ENCODE measurements at regions not wholly inside any gene's neighbourhood (a gene's known extent, or its start where the extent isn't known, plus 50 kb on each side); places are given as distances from the start of the nearest gene placed in this dataset.

- H4K8ac ChIP-seq (ENCODE audit: low read depth, low read length), result no peak overlapping the region
- H4K91ac ChIP-seq (ENCODE audit: low read depth, low read length), result no peak overlapping the region
- no peak overlapping the region for H3K4me2 ChIP-seq (ENCODE audit: low read length)
- no peak for DNase-seq
- H3K18ac ChIP-seq (ENCODE audit: low read length), result no peak overlapping the region
- H2BK5ac ChIP-seq (ENCODE audit: low read depth, low read length, poor library complexity), result no peak overlapping the region
- no peak overlapping the region for H2BK120ac ChIP-seq (ENCODE audit: insufficient read depth, low read length, poor library complexity)
- no peak overlapping the region for H3K9ac ChIP-seq (ENCODE audit: low read length)
- no peak overlapping the region for H3K4me3 ChIP-seq (ENCODE audit: low read depth, low read length)
- H3K14ac ChIP-seq (ENCODE audit: low read length), result no peak overlapping the region
- no peak overlapping the region for H3K27ac ChIP-seq (ENCODE audit: low read depth, low read length)
- no peaks in the 10 kb centered on the region for H3K27me3 ChIP-seq (ENCODE audit: insufficient read depth, low read length)
- H2AK5ac ChIP-seq (ENCODE audit: low read length), result no peak overlapping the region
- H3K4me1 ChIP-seq (ENCODE audit: control insufficient read depth in 1 of 2, insufficient read depth in 2 of 2, low read length in 2 of 2), result peaks cover 0 to 2% of the 10 kb centered on the region in 2 experiments
- no peaks in the 10 kb centered on the region for H3K9me3 ChIP-seq (ENCODE audit: insufficient read depth, low read depth, low read length)
- no peak overlapping the region for H2AFZ ChIP-seq (ENCODE audit: insufficient read depth, low read length, poor library complexity)
- no peak overlapping the region for H4K12ac ChIP-seq (ENCODE audit: low read depth, low read length)
- H3K23ac ChIP-seq (ENCODE audit: low read length), result no peak overlapping the region
- no peaks in the 10 kb centered on the region for H3K36me3 ChIP-seq (ENCODE audit: control insufficient read depth in 1 of 2, insufficient read depth in 2 of 2, low read length in 2 of 2)
- no peaks in the 10 kb centered on the region for H3K79me1 ChIP-seq (ENCODE audit: low read length)
- no peaks in the 10 kb centered on the region for H3K79me2 ChIP-seq (ENCODE audit: control insufficient read depth, insufficient read depth, low read length, poor library complexity)
- H3K4ac ChIP-seq (ENCODE audit: low read depth, low read length), result no peak overlapping the region
- no CpG with 5 or more reads among the region's 2 CpGs for WGBS (ENCODE audit: extremely low coverage, insufficient coverage, insufficient read length)
- no peak overlapping the region for H2BK12ac ChIP-seq (ENCODE audit: low read length)
Measured at GRCh38 chr18:43744960-43745745, 467.9 kb upstream of the SYT4 start.

DNA sequence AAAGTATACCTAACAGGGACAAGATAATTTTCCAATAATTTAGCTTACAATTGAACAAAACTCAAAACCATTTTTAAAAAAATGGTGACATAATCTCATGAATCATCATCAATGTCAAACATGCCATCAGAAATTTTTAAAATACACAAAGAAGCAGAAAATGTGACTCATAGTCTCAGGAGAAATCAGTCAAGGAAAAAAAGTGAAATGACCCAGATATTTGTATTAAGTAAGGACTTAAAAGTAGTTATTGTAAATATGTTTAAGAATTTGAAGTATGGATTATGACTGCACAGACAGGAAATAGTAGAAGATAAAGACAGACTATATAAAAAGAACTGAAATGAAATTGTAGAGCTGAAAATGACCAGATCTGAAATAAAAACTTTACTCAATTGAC is 473.9 kb upstream of the SYT4 start:
- no peaks in the 10 kb centered on the region for H3K4me1 ChIP-seq (ENCODE audit: control insufficient read depth in 1 of 2, insufficient read depth in 2 of 2, low read length in 2 of 2)

DNA sequence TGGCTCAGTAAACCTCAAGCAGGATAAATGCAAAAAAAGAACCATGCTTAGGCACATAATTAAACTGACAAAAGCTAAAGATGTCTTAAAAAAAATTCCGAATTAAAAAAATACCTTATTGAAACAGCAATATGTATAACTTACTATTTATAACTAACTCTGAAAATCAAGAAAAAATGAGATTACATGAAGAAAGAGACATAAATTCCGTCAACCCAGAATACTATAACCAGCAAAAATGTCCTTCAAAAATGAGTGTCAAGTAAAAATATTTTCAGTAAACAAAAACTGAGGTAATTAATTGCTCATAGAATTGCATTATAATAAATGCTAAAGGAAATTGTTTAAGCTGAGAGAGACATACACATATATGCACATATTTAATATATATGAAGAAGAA is 474.5 kb upstream of the SYT4 start:
- Histone ChIP-seq H3K4me3 (ENCODE audit: low read depth, low read length) (no peak overlapping the region), H3K23ac (ENCODE audit: low read length) (no peak overlapping the region), H4K8ac (ENCODE audit: low read depth, low read length) (no peak overlapping the region), H3K27me3 (ENCODE audit: insufficient read depth, low read length) (no peaks in the 10 kb centered on the region), H4K12ac (ENCODE audit: low read depth, low read length) (no peak overlapping the region), H2AFZ (ENCODE audit: insufficient read depth, low read length, poor library complexity) (no peak overlapping the region), H3K79me2 (ENCODE audit: control insufficient read depth, insufficient read depth, low read length, poor library complexity) (no peaks in the 10 kb centered on the region), H3K4me1 (ENCODE audit: control insufficient read depth in 1 of 2, insufficient read depth in 2 of 2, low read length in 2 of 2) (no peaks in the 10 kb centered on the region), H3K4ac (ENCODE audit: low read depth, low read length) (no peak overlapping the region), H2BK5ac (ENCODE audit: low read depth, low read length, poor library complexity) (no peak overlapping the region), H3K79me1 (ENCODE audit: low read length) (no peaks in the 10 kb centered on the region), H2AK5ac (ENCODE audit: low read length) (no peak overlapping the region), H2BK12ac (ENCODE audit: low read length) (no peak overlapping the region), H3K18ac (ENCODE audit: low read length) (no peak overlapping the region), H3K14ac (ENCODE audit: low read length) (no peak overlapping the region), H3K36me3 (ENCODE audit: control insufficient read depth in 1 of 2, insufficient read depth in 2 of 2, low read length in 2 of 2) (no peaks in the 10 kb centered on the region), H3K9ac (ENCODE audit: low read length) (no peak overlapping the region), H3K9me3 (ENCODE audit: insufficient read depth, low read depth, low read length) (no peaks in the 10 kb centered on the region), H2BK120ac (ENCODE audit: insufficient read depth, low read length, poor library complexity) (no peak overlapping the region), H3K27ac (ENCODE audit: low read depth, low read length) (no peak overlapping the region), H4K91ac (ENCODE audit: low read depth, low read length) (no peak overlapping the region), H3K4me2 (ENCODE audit: low read length) (no peak overlapping the region)
- peak in 1 of 2 donors; percentile 1 for DNase-seq
- no CpG with 5 or more reads among the region's 2 CpGs for WGBS (ENCODE audit: extremely low coverage, insufficient coverage, insufficient read length)

More for the DNA sequence above, 473.9 kb upstream of the SYT4 start:
- H3K36me3 ChIP-seq (ENCODE audit: control insufficient read depth in 1 of 2, insufficient read depth in 2 of 2, low read length in 2 of 2), result no peaks in the 10 kb centered on the region
- no peak overlapping the region for H4K8ac ChIP-seq (ENCODE audit: low read depth, low read length)
- H3K79me2 ChIP-seq (ENCODE audit: control insufficient read depth, insufficient read depth, low read length, poor library complexity), result no peaks in the 10 kb centered on the region
- H4K91ac ChIP-seq (ENCODE audit: low read depth, low read length), result no peak overlapping the region
- H2BK120ac ChIP-seq (ENCODE audit: insufficient read depth, low read length, poor library complexity), result no peak overlapping the region
- H4K12ac ChIP-seq (ENCODE audit: low read depth, low read length), result no peak overlapping the region
- no peak overlapping the region for H3K9ac ChIP-seq (ENCODE audit: low read length)
- no peaks in the 10 kb centered on the region for H3K9me3 ChIP-seq (ENCODE audit: insufficient read depth, low read depth, low read length)
- H3K4me3 ChIP-seq (ENCODE audit: low read depth, low read length), result no peak overlapping the region
- no peak overlapping the region for H3K23ac ChIP-seq (ENCODE audit: low read length)
- no peak overlapping the region for H3K14ac ChIP-seq (ENCODE audit: low read length)
- DNase-seq, result peak in 1 of 2 donors; percentile 80
- H2AFZ ChIP-seq (ENCODE audit: insufficient read depth, low read length, poor library complexity), result no peak overlapping the region
- no peak overlapping the region for H2BK12ac ChIP-seq (ENCODE audit: low read length)
- H2BK5ac ChIP-seq (ENCODE audit: low read depth, low read length, poor library complexity), result no peak overlapping the region
- H3K4me2 ChIP-seq (ENCODE audit: low read length), result no peak overlapping the region
- no peak overlapping the region for H3K4ac ChIP-seq (ENCODE audit: low read depth, low read length)
- no peaks in the 10 kb centered on the region for H3K79me1 ChIP-seq (ENCODE audit: low read length)
- no peak overlapping the region for H3K27ac ChIP-seq (ENCODE audit: low read depth, low read length)
- H2AK5ac ChIP-seq (ENCODE audit: low read length), result no peak overlapping the region
- H3K27me3 ChIP-seq (ENCODE audit: insufficient read depth, low read length), result no peaks in the 10 kb centered on the region
- H3K18ac ChIP-seq (ENCODE audit: low read length), result no peak overlapping the region

DNA sequence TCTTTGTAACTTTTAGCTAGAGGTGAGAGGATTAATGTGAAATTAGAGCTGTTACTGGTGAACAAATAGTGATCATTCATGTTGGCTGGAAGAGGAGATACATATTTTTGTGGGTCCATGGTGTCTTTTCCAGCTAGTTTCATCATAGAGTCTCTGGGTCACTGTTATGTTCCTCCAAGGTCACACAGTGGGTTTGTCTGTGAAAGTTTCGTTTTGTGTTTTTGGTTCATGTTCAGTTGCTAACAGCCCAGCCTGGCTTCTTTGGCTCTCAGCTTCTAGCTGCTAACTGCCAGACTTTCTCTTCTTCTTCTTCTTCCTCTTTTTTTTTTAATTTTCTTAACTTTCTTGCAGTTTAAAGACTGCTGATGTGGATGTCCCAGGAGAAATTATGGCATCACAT is 480.0 kb upstream of the SYT4 start:
- no peak for DNase-seq
- Histone ChIP-seq H2AFZ (ENCODE audit: insufficient read depth, low read length, poor library complexity) (no peak overlapping the region), H3K14ac (ENCODE audit: low read length) (no peak overlapping the region), H3K27ac (ENCODE audit: low read depth, low read length) (no peak overlapping the region), H3K79me2 (ENCODE audit: control insufficient read depth, insufficient read depth, low read length, poor library complexity) (no peaks in the 10 kb centered on the region), H2BK12ac (ENCODE audit: low read length) (no peak overlapping the region), H3K4me3 (ENCODE audit: low read depth, low read length) (no peak overlapping the region), H3K79me1 (ENCODE audit: low read length) (no peaks in the 10 kb centered on the region), H3K4ac (ENCODE audit: low read depth, low read length) (no peak overlapping the region), H2AK5ac (ENCODE audit: low read length) (no peak overlapping the region), H2BK5ac (ENCODE audit: low read depth, low read length, poor library complexity) (no peak overlapping the region), H4K8ac (ENCODE audit: low read depth, low read length) (no peak overlapping the region), H2BK120ac (ENCODE audit: insufficient read depth, low read length, poor library complexity) (no peak overlapping the region), H3K27me3 (ENCODE audit: insufficient read depth, low read length) (no peaks in the 10 kb centered on the region), H4K91ac (ENCODE audit: low read depth, low read length) (no peak overlapping the region), H3K18ac (ENCODE audit: low read length) (no peak overlapping the region), H3K4me2 (ENCODE audit: low read length) (no peak overlapping the region), H3K23ac (ENCODE audit: low read length) (no peak overlapping the region), H3K9ac (ENCODE audit: low read length) (no peak overlapping the region), H3K36me3 (ENCODE audit: control insufficient read depth in 1 of 2, insufficient read depth in 2 of 2, low read length in 2 of 2) (no peaks in the 10 kb centered on the region), H4K12ac (ENCODE audit: low read depth, low read length) (no peak overlapping the region), H3K9me3 (ENCODE audit: insufficient read depth, low read depth, low read length) (no peaks in the 10 kb centered on the region), H3K4me1 (ENCODE audit: control insufficient read depth in 1 of 2, insufficient read depth in 2 of 2, low read length in 2 of 2) (no peaks in the 10 kb centered on the region)
- no CpG with 5 or more reads among the region's 1 CpG for WGBS (ENCODE audit: extremely low coverage, insufficient coverage, insufficient read length)

All from trophoblast cell (in vitro differentiated cells and primary cell).